ENCODE measurements at regions not wholly inside any gene's neighbourhood (a gene's known extent, or its start where the extent isn't known, plus 50 kb on each side); places are given as distances from the start of the nearest gene placed in this dataset.
A peak's percentile ranks its signal among the peaks of the same experiment; 100 is the strongest.

GRCh38 chr10:27451054-27451453 lies 53.0 kb upstream of the RAB18 start:
- DNase-seq (ENCODE audit: low read depth): no peak

GRCh38 chr10:27450225-27450624 lies 53.9 kb upstream of the RAB18 start:
- no peak for DNase-seq (ENCODE audit: low read depth)

- no peak for DNase-seq (ENCODE audit: low read depth)
Measured at GRCh38 chr10:27449571-27449970, 54.5 kb upstream of the RAB18 start.

- DNase-seq (ENCODE audit: low read depth): no peak
Measured at GRCh38 chr10:27448921-27449320, 55.2 kb upstream of the RAB18 start.

GRCh38 chr10:27447540-27447939 lies 56.6 kb upstream of the RAB18 start:
- DNase-seq (ENCODE audit: low read depth): no peak

GRCh38 chr10:27446091-27446918 lies 57.8 kb upstream of the RAB18 start:
- peak; percentile 69 for DNase-seq (ENCODE audit: low read depth)

- DNase-seq (ENCODE audit: low read depth): no peak
Measured at GRCh38 chr10:27445070-27445469, 59.0 kb upstream of the RAB18 start.

- DNase-seq (ENCODE audit: low read depth): no peak
Measured at GRCh38 chr10:27440478-27440877, 63.6 kb upstream of the RAB18 start.

GRCh38 chr10:27440021-27440420 lies 64.1 kb upstream of the RAB18 start:
- DNase-seq (ENCODE audit: low read depth): no peak

GRCh38 chr10:27439101-27439500 lies 65.0 kb upstream of the RAB18 start:
- no peak for DNase-seq (ENCODE audit: low read depth)

- DNase-seq (ENCODE audit: low read depth): no peak
Measured at GRCh38 chr10:27437775-27438174, 66.3 kb upstream of the RAB18 start.

- DNase-seq (ENCODE audit: low read depth): no peak
Measured at GRCh38 chr10:27436710-27437109, 67.4 kb upstream of the RAB18 start.

GRCh38 chr10:27433976-27434375 lies 70.1 kb upstream of the RAB18 start:
- no peak for DNase-seq (ENCODE audit: low read depth)

GRCh38 chr10:27426948-27427467 lies 77.1 kb upstream of the RAB18 start:
- no peak for DNase-seq (ENCODE audit: low read depth)

- DNase-seq (ENCODE audit: low read depth): no peak
Measured at GRCh38 chr10:27413831-27414348, 90.2 kb upstream of the RAB18 start.

- no peak for DNase-seq (ENCODE audit: low read depth)
Measured at GRCh38 chr10:27413387-27413786, 90.7 kb upstream of the RAB18 start.

- no peak for DNase-seq (ENCODE audit: low read depth)
Measured at GRCh38 chr10:27410153-27410552, 94.0 kb upstream of the RAB18 start.

- no peak for DNase-seq (ENCODE audit: low read depth)
Measured at GRCh38 chr10:27407271-27407670, 96.8 kb upstream of the RAB18 start.

GRCh38 chr10:27399871-27400270 lies 104.2 kb upstream of the RAB18 start:
- no peak for DNase-seq (ENCODE audit: low read depth)

GRCh38 chr10:27393961-27394360 lies 110.1 kb upstream of the RAB18 start:
- DNase-seq (ENCODE audit: low read depth): no peak

GRCh38 chr10:27392606-27393005 lies 111.5 kb upstream of the RAB18 start:
- no peak for DNase-seq (ENCODE audit: low read depth)

GRCh38 chr10:27391916-27392315 lies 112.2 kb upstream of the RAB18 start:
- no peak for DNase-seq (ENCODE audit: low read depth)

GRCh38 chr10:27391325-27391724 lies 112.8 kb upstream of the RAB18 start:
- no peak for DNase-seq (ENCODE audit: low read depth)

GRCh38 chr10:27390681-27391080 lies 113.4 kb upstream of the RAB18 start:
- peak; percentile 81 for DNase-seq (ENCODE audit: low read depth)

Data from fibroblast of gingiva (primary cell).